ENCODE measurements at regions not wholly inside any gene's neighbourhood (a gene's known extent, or its start where the extent isn't known, plus 50 kb on each side); places are given as distances from the start of the nearest gene placed in this dataset.

- Histone ChIP-seq H3K4me3 (no peak overlapping the region), H3K27me3 (no peaks in the 10 kb centered on the region), H3K27ac (no peak overlapping the region), H3K9me3 (ENCODE audit: low read depth) (no peaks in the 10 kb centered on the region), H3K36me3 (no peaks in the 10 kb centered on the region), H3K4me1 (ENCODE audit: low read depth) (peaks cover 4% of the 10 kb centered on the region)
- DNase-seq (ENCODE audit: low read depth in 1 of 2, low spot score in 1 of 2), result no peak
- TF ChIP-seq, protein P1, sequence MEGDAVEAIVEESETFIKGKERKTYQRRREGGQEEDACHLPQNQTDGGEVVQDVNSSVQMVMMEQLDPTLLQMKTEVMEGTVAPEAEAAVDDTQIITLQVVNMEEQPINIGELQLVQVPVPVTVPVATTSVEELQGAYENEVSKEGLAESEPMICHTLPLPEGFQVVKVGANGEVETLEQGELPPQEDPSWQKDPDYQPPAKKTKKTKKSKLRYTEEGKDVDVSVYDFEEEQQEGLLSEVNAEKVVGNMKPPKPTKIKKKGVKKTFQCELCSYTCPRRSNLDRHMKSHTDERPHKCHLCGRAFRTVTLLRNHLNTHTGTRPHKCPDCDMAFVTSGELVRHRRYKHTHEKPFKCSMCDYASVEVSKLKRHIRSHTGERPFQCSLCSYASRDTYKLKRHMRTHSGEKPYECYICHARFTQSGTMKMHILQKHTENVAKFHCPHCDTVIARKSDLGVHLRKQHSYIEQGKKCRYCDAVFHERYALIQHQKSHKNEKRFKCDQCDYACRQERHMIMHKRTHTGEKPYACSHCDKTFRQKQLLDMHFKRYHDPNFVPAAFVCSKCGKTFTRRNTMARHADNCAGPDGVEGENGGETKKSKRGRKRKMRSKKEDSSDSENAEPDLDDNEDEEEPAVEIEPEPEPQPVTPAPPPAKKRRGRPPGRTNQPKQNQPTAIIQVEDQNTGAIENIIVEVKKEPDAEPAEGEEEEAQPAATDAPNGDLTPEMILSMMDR (IDR thresholded peaks at IDR 0.05; ENCODE audit: low read depth, low read length), result no peak
These were observed 168.1 kb upstream of the DMRT1 start for GRCh38 chr9:673264-673965.

- no peak for DNase-seq (ENCODE audit: low read depth in 1 of 2, low spot score in 1 of 2)
- Histone ChIP-seq H3K36me3 (no peaks in the 10 kb centered on the region), H3K4me3 (no peak overlapping the region), H3K27me3 (no peaks in the 10 kb centered on the region), H3K27ac (no peak overlapping the region), H3K9me3 (ENCODE audit: low read depth) (no peaks in the 10 kb centered on the region), H3K4me1 (ENCODE audit: low read depth) (peaks cover 4% of the 10 kb centered on the region)
- TF ChIP-seq, protein P1 (IDR thresholded peaks at IDR 0.05; ENCODE audit: low read depth, low read length), result no peak
These were observed 167.5 kb upstream of the DMRT1 start for GRCh38 chr9:673966-674526.

- no peaks in the 10 kb centered on the region for H3K36me3 ChIP-seq
- H3K27me3 ChIP-seq, result no peaks in the 10 kb centered on the region
- no peak for DNase-seq (ENCODE audit: low read depth in 1 of 2, low spot score in 1 of 2)
- no peak overlapping the region for H3K27ac ChIP-seq
- no peaks in the 10 kb centered on the region for H3K9me3 ChIP-seq (ENCODE audit: low read depth)
- TF ChIP-seq, protein P1 (IDR thresholded peaks at IDR 0.05; ENCODE audit: low read depth, low read length), result no peak
- no peak overlapping the region for H3K4me3 ChIP-seq
- H3K4me1 ChIP-seq (ENCODE audit: low read depth), result peaks cover 4% of the 10 kb centered on the region
These were observed 165.7 kb upstream of the DMRT1 start for GRCh38 chr9:675697-676370.

DNA sequence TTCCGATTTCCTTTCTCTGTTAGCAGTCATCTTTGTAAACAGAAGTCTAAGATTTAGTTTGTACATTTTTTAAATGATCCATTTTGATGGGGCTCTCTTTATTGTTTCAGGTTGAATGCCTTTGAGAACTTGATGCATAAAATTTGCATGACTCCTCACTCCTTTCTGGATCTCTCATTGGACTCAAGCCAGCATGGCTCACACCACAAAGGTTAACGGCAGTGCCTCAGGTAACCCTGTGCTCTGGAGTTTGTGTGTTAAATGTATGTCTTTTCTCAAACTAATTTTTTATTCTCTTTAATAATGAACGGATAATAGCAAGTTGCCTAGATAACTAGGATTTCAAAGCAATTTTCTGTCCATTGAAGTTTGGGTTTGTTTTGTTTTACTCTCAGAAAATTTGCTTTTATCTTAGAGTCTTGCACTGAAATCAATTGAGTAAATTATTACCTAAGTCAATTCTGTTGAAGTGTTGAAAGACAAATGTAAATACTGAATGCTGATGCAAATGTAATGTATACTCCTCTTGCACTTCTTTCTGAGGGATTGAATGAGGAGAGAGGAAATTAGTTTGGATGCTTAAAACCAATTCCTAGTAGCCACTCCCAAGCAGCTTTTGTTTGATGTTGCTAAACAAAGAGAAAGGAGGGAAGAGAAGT lies 164.6 kb upstream of the DMRT1 start:
- no peak overlapping the region for H3K4me3 ChIP-seq
- H3K36me3 ChIP-seq, result no peaks in the 10 kb centered on the region
- no peak overlapping the region for H3K27ac ChIP-seq
- no peak for DNase-seq (ENCODE audit: low read depth in 1 of 2, low spot score in 1 of 2)
- TF ChIP-seq, protein P1 (IDR thresholded peaks at IDR 0.05; ENCODE audit: low read depth, low read length), result no peak
- no peaks in the 10 kb centered on the region for H3K9me3 ChIP-seq (ENCODE audit: low read depth)
- H3K4me1 ChIP-seq (ENCODE audit: low read depth), result peaks cover 4% of the 10 kb centered on the region
- no peaks in the 10 kb centered on the region for H3K27me3 ChIP-seq

GRCh38 chr9:677461-678097 lies 163.9 kb upstream of the DMRT1 start:
- TF ChIP-seq, protein P1 (IDR thresholded peaks at IDR 0.05; ENCODE audit: low read depth, low read length), result no peak
- Histone ChIP-seq H3K27ac (no peak overlapping the region), H3K4me1 (ENCODE audit: low read depth) (peaks cover 7% of the 10 kb centered on the region), H3K9me3 (ENCODE audit: low read depth) (no peaks in the 10 kb centered on the region), H3K4me3 (no peak overlapping the region), H3K36me3 (no peaks in the 10 kb centered on the region), H3K27me3 (no peaks in the 10 kb centered on the region)
- no peak for DNase-seq (ENCODE audit: low read depth in 1 of 2, low spot score in 1 of 2)
